ENCODE measurements at regions not wholly inside any gene's neighbourhood (a gene's known extent, or its start where the extent isn't known, plus 50 kb on each side); places are given as distances from the start of the nearest gene placed in this dataset.

GRCh38 chr1:218501161-218501560, 156.0 kb downstream of the TGFB2 start:
- no peak for TF ChIP-seq CTCF (IDR thresholded peaks at IDR 0.05; ENCODE audit: low read depth, low read length)
- no peak for DNase-seq (ENCODE audit: low read depth, low spot score)
- in situ Hi-C loops (cut with HindIII; ENCODE audit: low sequenced_read_pairs), result no loop called here
- H3K4me3 ChIP-seq (ENCODE audit: low read depth, low read length), result no peak overlapping the region

- in situ Hi-C loops (cut with HindIII; ENCODE audit: low sequenced_read_pairs), result no loop called here
- DNase-seq (ENCODE audit: low read depth, low spot score), result no peak
These were observed 157.2 kb downstream of the TGFB2 start for GRCh38 chr1:218502383-218502782.

GRCh38 chr1:218503102-218503501, 158.0 kb downstream of the TGFB2 start:
- no peak for DNase-seq (ENCODE audit: low read depth, low spot score)
- no peak for TF ChIP-seq CTCF (IDR thresholded peaks at IDR 0.05; ENCODE audit: low read depth, low read length)
- no peak overlapping the region for H3K4me3 ChIP-seq (ENCODE audit: low read depth, low read length)
- in situ Hi-C loops (cut with HindIII; ENCODE audit: low sequenced_read_pairs), result no loop called here

More at GRCh38 chr1:218502383-218502782, 157.2 kb downstream of the TGFB2 start:
- no peak overlapping the region for H3K4me3 ChIP-seq (ENCODE audit: low read depth, low read length)
- TF ChIP-seq CTCF (IDR thresholded peaks at IDR 0.05; ENCODE audit: low read depth, low read length), result no peak

GRCh38 chr1:218507355-218508002, 162.3 kb downstream of the TGFB2 start:
- no peak overlapping the region for H3K4me3 ChIP-seq (ENCODE audit: low read depth, low read length)
- DNase-seq (ENCODE audit: low read depth, low spot score), result no peak
- TF ChIP-seq CTCF (IDR thresholded peaks at IDR 0.05; ENCODE audit: low read depth, low read length), result no peak
- in situ Hi-C loops (cut with HindIII; ENCODE audit: low sequenced_read_pairs), result no loop called here

- no peak for TF ChIP-seq CTCF (IDR thresholded peaks at IDR 0.05; ENCODE audit: low read depth, low read length)
- H3K4me3 ChIP-seq (ENCODE audit: low read depth, low read length), result no peak overlapping the region
- DNase-seq (ENCODE audit: low read depth, low spot score), result no peak
- in situ Hi-C loops (cut with HindIII; ENCODE audit: low sequenced_read_pairs), result no loop called here
These were observed 165.1 kb downstream of the TGFB2 start for GRCh38 chr1:218510153-218510772.

GRCh38 chr1:218513328-218513727, 168.2 kb downstream of the TGFB2 start:
- in situ Hi-C loops (cut with HindIII; ENCODE audit: low sequenced_read_pairs), result no loop called here
- H3K4me3 ChIP-seq (ENCODE audit: low read depth, low read length), result no peak overlapping the region
- no peak for DNase-seq (ENCODE audit: low read depth, low spot score)
- no peak for TF ChIP-seq CTCF (IDR thresholded peaks at IDR 0.05; ENCODE audit: low read depth, low read length)

Measured in astrocyte of the spinal cord (primary cell).